SK-N-MC (cell line): ENCODE measurements at regions not wholly inside any gene's neighbourhood (a gene's known extent, or its start where the extent isn't known, plus 50 kb on each side); places are given as distances from the start of the nearest gene placed in this dataset.

ENCODE experiments used
- EZH2 ChIP-seq: fragments of 200-600 bp; sonication (generic); IDR thresholded peaks from one replicate; pipeline ENCODE4 v1.6.1; 2017; ENCODE audit warnings: antibody characterized with exemption
- FOXP2 ChIP-seq: optimal IDR thresholded peaks from 2 replicates; pipeline ENCODE3; 2011; ENCODE audit warnings: mild to moderate bottlenecking, moderate library complexity; ENCODE audit not compliant: insufficient read depth; ENCODE audit errors: extremely low read length, control extremely low read depth
- POLR2AphosphoS5 ChIP-seq: IDR thresholded peaks from 2 replicates; pipeline ENCODE4 v1.6.1; 2012; ENCODE audit warnings: mild to moderate bottlenecking, low read depth, low read length, borderline replicate concordance

DNA sequence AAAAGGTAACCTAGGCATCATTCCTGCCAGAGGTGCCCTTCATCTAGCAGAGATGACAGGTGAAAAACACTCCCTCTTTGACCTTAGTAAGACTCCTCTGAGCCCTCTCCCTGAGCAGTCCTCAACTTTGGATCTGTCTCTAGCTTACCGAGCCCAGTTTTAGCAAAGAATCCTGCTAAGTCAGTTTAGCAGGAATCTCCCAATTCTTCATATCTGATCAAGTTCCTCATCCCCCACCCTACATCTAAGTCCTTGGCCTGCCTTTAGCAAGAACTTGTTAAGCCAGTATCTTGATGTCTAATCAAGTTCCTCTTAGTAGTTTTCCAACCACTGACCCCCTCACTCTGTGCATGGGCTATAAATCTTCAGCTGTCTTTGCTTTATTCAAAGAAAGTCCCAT is 235.6 kb downstream of the OMA1 start:
- TF ChIP-seq EZH2, result no peak
- TF ChIP-seq POLR2AphosphoS5, result no peak
- TF ChIP-seq FOXP2, result no peak
